T-helper 1 cell (primary cell): ENCODE measurements at regions not wholly inside any gene's neighbourhood (a gene's known extent, or its start where the extent isn't known, plus 50 kb on each side); places are given as distances from the start of the nearest gene placed in this dataset.
"Not testable (repeated sequence)": the region's sequence is repeated elsewhere in the genome, so short reads cannot be mapped to it uniquely, and the experiment has no call there.

Source experiments
- DNase-seq, 5 donors: peaks; one replicate each; pipeline ENCODE4 v3.0.0-alpha.2; 2012 to 2020

DNA sequence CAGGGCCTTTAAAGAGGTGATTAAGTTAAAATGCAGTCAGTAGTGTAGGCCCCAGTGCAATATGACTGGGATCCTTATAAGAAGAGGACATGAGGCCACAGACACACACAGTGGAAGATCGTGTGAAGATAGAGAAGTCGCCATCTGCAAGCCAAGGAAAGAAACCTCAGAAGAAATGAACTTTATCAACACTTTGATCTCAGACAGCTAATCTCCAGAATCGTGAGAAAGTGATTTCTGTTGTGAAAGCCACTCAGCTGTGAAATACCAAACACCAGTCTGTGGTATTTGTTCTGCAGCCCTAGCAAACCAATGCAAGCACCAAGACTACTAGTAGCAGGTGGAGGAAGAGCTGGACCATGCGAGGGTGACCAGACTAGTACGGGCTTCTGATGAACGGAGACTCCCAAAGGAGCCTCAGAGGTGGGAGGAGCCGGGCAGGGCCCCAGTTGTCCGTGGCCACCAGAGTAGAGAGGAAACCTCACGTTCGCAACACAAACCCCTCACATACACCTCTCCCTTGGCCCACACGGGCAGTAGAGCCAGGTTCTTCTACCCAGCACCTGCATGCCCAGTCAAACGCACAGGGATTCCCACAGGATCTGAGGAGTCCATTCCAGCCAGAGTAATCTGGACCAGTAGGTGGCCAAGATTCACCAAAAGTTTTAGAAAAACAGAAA lies 243.0 kb downstream of the TTC8 start:
- DNase-seq: peak in 1 of 5 donors; percentile 66

DNA sequence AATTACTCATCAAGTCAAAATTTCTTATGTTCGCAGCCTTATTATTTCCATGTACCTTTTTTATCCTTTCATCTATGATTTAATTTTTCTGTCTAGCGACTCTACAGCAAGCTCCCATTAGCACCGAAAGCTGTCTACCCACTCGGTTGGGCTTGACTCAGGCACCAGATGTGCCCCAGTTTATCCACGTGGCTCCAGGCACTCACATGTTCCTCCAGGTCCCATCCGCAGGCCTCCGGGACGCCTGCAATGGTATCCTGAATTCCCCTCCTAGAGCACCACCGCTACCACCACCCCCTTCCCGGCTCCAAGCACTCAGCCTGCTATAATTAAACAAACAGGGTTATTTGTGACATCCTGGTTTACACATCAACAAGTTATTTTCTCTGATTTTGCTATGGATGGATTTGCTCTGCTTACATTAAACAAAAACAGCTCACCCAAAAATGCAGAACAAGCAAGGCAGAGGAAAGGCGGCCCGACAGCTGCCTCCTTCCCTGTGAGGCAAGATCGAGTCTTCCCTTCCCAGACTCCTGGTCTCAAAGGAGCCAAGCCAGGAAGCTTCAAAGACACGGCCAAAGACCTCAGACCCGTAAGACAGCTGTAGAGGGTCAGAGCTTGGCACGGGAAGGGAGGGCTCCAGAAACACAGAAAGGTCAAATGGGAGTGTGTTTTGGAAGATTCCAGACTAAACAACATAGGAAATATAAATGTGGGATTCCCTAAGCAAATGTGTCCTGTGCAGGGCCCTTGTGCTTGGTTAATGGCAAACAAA lies 253.8 kb downstream of the TTC8 start:
- DNase-seq: no peak

DNA sequence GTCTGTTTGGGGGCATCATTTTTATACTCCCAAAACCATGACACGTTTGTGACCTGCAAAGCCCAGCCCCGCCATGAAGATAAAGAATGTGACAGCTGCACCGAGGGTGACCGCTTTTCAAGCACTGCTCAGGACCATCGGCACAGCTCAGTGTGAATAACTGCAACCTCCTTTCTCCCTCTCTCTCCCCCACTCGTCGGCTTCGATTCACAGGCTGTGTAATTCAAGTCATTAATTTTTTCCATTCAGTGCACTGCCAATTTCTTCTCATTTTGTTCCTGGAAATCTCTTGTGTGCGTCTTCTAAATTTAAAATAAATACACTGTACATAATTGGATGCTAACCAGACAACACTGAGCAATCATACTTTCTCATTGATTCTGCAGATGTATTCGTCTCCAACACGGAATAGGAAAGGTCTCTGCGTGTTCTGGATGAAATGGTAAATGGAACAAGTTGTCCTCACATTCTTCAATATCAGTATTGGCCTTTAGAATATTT lies 260.8 kb downstream of the TTC8 start:
- no peak for DNase-seq

DNA sequence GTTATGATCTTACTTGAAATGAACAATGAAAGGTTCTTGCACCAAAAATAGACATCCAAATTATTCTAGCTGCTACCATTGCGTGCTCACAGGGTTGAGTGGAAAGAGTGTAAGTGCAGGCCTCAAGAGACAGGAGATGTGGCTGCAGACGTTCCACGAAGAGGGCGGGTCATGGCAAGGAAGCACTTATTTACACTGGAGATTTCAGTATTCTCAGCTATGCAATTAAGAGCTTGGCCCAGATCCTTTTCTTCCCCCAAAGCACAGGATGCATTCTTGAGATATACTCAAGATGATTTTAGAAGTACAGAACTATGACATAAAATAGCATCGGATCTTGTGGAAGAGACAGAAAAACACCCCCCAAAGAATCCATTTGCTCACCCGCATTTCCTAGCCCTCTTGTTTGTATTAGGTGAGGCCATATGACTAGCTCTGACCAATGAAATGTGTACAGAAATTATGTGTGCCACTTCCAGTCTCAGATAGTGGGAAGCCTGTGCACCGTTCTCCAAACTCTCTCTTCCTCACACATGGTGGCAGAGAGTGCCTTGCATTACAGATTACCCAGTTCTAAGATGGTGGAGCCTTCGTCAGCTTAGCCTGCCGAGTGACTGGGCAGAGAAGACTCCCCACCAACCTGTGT lies 261.4 kb downstream of the TTC8 start:
- no peak for DNase-seq

DNA sequence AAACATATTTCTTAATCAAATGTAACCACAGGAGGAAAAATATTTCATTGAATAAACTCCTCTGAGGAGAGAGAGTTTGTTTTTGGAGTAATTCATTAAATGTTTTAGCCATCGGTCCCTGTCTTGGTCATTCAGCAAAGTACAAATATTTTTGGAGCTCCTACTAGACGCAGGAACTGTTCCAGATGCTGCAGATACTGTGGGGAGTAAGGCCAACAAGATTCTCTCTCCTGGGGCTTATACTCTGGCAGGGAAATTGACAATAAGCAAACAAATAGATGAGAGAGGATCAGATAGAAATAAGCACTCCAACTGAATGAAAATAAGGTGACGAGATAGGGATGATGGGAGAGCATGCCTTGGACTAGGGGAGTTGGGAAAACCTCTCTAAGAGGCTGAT lies 264.1 kb downstream of the TTC8 start:
- DNase-seq: no peak

DNA sequence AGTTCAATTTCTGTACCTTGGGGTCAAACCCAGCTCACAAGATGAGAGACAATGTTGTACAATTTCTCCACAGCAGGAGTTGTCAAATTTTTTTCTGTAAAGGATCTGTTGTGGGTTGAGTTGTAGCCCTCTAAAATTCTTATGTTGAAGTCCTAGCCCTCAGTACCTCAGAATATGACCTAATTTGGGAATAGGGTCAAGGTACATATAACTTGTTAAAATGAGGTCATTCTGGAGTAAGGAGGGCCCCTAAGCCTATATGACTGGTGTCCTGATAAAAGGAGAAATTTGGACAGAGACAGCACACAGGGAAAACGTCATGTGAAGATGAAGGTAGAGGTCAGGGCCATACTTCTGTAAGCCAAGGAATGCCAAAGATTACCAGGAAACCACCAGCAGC lies 264.9 kb downstream of the TTC8 start:
- no peak for DNase-seq

DNA sequence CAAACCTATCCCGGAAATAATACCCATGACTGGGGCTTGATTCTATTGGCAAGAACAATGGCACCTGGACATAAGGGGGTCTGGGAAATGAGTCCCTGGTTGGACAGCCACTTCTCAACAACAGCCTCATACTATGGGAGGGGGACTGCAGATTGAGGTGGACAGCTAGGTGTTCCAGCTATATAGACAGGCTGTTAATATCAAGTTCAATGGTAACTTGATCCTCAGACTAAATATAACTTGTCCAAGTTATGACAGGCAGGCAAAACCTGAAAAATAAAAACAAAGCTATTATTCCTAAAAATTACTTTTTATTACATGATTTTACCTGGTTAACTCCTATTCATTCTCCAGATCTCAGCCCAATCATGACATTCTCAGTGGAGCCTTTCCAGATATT lies 267.3 kb downstream of the TTC8 start:
- DNase-seq: no peak

DNA sequence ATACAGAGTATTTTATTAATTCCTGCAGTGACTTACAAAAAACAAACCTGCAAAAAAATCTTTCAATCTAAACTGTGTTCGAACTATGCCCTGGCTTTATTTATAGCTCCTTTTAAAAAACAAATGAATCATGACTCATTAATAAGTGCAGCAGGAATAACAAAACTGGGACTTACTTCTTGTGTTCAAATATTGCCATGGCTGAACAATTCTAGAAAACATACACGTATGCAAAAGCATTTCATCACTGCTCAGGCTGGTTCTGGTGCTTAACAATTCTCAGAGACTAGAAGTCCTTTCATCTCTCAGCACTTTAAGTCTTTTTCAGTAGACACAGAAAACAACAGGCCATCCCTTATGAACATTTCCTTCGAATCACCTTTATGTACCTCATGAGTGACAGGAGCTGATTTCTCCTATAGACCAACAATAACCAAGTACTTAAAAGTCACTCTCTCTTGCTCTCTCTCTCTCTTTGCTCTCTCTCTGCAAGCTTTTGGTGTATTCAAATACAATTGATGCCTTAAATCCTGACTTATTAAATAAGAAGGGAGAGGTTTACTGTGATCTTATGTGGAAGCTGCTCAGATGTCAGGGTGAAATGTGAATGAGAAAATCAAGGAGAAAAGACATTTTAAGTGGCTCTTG lies 268.8 kb downstream of the TTC8 start:
- no peak for DNase-seq

DNA sequence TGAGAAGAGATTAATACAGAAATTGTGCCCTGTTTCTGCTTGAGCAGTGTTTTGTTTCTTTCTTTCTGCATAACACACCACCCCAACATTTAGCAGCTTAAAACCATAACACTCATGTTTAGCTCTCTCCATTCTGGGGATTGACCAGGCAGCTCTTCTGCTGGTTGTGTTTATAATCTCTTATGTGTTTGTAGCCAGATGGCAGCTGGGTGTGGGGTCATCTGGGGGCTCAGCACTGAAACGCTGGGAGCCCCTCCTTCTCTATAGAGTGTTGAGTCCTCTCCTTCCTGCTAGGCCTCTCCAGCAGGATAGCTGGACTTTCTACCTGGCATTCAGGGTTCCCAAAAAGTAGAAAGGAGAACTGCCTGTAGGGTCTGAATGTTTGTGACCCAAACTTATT lies 270.6 kb downstream of the TTC8 start:
- DNase-seq: no peak

DNA sequence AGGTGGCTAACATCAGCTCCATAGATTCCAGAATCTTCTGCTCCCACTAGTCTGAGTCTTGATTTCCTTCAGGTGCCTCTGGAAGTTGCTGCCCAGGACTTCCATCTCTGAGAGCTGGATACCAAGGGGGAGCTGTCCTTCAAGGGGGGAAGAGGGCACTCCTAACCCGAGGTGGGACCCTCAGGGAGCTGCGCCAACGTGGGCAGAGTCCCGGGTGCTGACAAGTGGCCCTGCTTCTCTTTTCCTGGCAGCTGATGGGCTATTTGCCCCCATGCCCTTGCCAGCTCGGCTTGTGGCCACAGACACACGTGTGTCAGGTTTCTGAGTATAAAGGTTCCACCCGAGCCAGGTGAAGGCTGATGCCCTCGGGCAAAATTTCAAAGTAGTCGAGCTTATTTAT lies 272.5 kb downstream of the TTC8 start:
- no peak for DNase-seq

DNA sequence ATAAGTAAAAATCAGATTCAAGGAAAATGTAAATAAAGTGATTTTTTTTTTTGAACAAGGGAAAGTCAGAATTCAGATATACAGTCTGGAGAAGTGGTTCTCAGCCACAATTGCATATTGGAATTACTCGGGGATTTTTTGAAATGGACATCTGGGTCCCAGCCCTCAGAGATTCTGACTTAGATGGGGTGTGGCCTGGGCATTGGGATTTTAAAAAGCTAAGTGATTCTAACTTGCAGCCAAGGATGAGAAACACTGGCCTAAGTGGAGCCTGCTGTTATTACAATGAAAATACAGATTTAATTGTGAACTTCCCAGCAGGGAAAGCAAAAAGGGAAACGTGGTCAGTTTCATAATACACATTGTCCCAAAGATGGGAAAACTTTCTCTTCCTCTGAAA lies 273.8 kb downstream of the TTC8 start:
- no peak for DNase-seq

DNA sequence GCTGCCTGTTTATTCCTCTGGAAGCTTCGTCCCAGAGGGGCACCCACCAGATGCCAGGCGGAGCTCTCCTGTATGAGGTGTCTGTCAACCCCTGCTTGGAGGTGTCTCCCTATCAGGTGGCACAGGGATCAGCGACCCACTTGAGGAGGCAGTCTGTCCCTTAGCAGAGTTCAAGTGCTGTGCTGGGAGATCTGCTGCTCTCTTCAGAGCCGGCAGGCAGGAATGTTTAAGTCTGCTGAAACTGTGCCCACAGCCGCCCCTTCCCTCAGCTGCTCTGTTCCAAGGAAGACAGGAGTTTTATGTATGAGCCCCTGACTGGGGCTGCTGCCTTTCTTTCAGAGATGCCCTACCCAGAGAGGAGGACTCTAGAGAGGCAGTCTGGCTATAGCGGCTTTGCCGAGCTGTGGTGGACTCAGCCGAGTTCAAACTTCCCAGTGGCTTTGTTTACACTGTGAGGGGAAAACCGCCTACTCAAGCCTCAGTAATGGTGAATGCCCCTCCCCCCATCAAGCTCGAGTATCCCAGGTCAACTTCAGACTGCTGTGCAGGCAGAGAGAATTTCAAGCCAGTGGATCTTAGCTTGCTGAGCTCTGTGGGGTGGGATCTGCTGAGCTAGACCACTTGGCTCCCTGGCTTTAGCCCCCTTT lies 279.8 kb downstream of the TTC8 start:
- DNase-seq: not testable (repeated sequence)

DNA sequence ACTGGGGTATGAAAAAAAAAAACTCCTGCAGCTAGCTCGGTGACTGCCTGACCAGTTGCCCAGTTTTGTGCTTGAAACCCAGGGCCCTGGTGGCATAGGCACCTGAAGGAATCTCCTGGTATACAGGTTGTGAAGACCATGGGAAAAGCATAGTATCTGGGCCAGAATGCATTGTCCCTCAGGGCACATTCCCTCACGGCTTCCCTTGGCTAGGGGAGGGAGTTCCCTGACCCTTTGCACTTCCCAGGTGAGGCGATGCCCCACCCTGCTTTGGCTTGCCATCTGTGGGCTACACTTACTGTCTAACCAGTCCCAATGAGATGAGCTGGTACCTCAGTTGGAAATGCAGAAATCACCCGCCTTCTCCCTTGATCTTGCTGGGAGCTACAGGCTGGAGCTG lies 280.4 kb downstream of the TTC8 start:
- DNase-seq: not testable (repeated sequence)
